Stimulated activated CD4-positive, alpha-beta T cell treated with anti-CD3 and anti-CD28 coated beads, Interleukin-4, amount 100 ng/mL, for 4 hours (primary cell): ENCODE measurements at regions not wholly inside any gene's neighbourhood (a gene's known extent, or its start where the extent isn't known, plus 50 kb on each side); places are given as distances from the start of the nearest gene placed in this dataset.

Source experiments
- DNase-seq, 2 experiments: peaks; one replicate each; pipeline ENCODE4 v3.0.0-alpha.2; 2020

- no peak for DNase-seq
These were observed 1074.1 kb upstream of the AUTS2 start for GRCh38 chr7:68524126-68524525.

- no peak for DNase-seq
These were observed 1069.1 kb upstream of the AUTS2 start for GRCh38 chr7:68529221-68529620.

DNA sequence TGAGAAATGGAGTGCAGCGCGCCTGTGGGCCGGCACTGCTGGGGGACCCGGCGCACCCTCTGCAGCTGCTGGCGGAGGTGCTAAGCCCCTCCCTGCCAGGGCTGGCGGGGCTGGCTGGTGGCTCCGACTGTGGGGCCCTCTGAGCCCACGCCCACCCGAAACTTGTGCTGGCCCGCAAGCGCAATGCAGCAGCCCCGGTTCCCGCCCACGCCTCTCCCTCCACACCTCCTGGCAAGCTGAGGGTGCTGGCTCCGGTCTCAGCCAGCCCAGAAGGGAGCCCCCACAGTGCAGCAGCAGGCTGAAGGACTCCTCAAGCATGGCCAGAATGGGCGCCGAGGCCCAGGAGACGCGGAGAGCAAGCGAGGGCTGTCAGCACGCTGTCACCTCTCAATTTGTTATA, 1063.0 kb upstream of the AUTS2 start:
- DNase-seq, result no peak

- DNase-seq, result no peak
These were observed 1061.1 kb upstream of the AUTS2 start for GRCh38 chr7:68537051-68537773.

- DNase-seq, result no peak
These were observed 1060.6 kb upstream of the AUTS2 start for GRCh38 chr7:68537774-68538071.

- DNase-seq, result no peak
These were observed 1055.4 kb upstream of the AUTS2 start for GRCh38 chr7:68542831-68543230.

- DNase-seq, result no peak
These were observed 1053.4 kb upstream of the AUTS2 start for GRCh38 chr7:68544851-68545250.

DNA sequence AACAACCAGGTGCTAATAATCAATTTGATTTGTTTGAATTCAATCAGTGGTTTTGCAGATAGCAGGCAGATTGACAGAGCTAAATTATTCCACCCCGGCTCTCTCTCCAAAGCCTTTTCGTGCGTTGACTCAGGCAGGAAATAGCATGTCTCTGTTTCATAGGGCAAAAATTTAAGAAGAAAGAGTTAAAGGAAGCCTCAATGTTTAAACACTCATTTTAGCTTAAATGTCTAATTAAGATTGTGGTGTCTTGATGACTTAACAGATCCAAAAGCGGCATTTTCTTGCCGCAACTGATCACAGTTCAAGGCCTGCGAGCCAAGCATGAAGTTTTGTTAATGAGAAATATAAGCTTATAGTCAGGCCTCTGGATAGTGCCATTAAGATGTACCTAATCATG, 1051.1 kb upstream of the AUTS2 start:
- DNase-seq, result no peak

DNA sequence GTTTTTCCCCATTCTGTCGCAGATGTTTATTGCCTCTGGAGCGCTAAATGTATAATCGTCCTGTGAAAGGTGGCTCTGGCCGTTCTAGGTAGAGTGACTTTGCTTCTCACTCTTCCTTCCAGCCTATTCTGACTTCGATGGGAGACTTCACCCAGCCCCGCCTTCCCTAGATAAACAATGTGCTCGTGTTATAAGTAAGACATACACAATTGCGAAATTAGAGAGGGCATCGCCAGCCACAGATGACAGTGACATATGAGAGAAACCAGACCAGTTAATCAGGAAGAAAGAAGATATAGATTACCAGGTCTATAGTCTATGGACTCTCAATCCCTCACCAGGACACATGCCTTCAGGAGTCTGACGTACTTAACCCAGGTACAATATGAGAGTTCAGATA, 1050.5 kb upstream of the AUTS2 start:
- no peak for DNase-seq

- no peak for DNase-seq
These were observed 1048.2 kb upstream of the AUTS2 start for GRCh38 chr7:68550027-68550426.

DNA sequence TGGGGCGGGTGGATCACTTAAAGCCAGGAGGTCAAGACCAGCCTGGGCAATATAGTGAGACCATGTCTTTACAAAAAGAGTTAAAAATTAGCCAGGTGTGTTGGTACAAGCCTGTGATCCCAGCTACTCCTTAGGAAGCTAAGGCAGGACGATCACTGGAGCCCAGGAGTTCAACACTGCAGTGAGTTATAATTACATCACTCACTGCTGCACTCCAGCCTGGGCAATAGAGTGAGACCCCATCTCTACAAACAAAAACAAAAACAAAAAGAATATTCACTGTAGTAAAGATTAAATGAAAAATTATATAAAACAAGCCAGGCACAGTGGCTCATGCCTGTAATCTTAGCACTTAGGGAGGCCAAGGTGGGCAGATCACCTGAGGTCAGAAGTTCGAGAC, 1047.6 kb upstream of the AUTS2 start:
- no peak for DNase-seq

- DNase-seq, result no peak
These were observed 1041.7 kb upstream of the AUTS2 start for GRCh38 chr7:68556537-68556936.

GRCh38 chr7:68559518-68559917, 1038.8 kb upstream of the AUTS2 start:
- DNase-seq, result no peak

DNA sequence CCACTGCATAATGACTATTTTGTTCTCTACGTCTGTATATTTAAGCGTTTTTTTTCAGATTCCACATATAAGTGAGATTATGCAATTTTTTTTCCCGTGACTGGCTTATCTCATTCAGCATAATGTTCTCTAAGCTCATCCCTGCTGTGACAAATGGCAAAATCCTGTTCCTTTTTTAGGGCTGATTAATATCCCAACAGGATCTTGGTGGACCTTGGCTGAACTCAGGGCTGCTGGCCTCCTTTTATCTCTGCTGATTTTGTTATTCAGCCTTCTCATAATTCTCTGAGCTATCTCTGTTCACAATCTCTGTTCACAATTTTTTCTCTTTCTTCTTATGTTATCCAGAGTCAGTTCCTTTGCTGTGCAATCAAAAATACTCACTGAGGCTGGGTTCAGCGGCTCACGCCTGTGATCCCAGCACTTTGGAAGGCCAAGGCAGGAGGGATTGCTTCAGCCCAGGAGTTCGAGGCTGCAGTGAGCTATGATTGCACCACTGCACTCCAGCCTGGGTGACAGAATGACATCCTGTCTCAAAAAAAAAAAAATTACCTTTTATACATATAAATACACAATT, 1035.9 kb upstream of the AUTS2 start:
- no peak for DNase-seq

DNA sequence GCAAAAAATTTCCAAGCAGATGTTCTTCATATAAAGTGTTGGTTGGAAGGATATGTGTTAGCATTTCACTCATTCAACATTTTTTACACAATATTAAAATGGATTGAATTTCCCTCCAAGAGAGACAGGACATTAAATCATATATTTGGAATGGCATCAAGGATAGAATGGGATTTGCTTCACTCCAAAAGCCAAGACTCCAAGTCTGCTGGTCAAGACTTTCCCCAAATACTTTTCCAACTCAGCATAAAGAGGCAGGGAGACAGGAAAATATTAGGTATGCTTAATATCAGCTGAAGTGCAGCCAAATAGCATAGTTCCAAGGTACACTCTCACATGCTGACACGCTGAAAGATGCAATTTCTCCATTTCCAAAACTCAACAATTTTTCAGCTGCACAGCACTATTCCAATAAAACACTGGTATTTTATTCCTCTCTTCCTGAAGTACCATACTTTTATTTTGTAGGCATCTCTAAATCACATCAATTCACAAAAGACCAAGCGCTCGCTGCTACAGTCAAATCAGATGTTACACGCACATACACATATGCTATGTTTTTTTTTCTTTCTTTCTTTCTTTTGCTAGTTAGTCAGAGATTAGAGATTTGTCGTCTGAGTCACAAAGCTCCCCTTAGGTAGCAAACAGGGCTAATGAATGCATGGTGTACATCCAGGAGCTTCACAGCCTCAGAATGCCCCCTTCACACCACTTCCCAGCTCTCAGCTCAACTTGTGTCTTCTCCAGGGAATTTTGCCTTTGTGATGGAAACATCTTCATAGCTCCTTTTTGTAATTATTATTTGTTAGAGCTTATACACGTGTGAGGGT, 1033.8 kb upstream of the AUTS2 start:
- no peak for DNase-seq

DNA sequence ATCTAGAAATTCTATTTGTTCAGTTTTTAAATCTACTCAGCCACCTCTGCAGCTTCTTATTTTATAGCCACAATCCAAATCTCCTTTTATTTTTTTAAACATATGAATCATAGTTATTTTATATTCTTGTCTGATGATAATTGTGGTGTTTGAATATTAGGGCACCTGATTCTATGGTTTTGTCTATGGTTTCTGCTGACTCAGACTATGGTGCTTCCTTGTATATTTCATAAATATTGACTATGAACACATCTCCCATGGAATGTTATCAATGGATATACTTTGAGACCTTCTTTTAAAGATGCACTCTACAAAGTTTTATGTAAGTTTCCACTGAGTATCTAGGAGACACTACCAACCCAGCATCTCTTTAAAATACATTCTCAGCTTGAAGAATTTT, 1027.0 kb upstream of the AUTS2 start:
- DNase-seq, result no peak

GRCh38 chr7:68573271-68574005, 1024.8 kb upstream of the AUTS2 start:
- DNase-seq, result no peak

- DNase-seq, result no peak
These were observed 1021.9 kb upstream of the AUTS2 start for GRCh38 chr7:68576366-68576765.

GRCh38 chr7:68581417-68581816, 1016.9 kb upstream of the AUTS2 start:
- no peak for DNase-seq

DNA sequence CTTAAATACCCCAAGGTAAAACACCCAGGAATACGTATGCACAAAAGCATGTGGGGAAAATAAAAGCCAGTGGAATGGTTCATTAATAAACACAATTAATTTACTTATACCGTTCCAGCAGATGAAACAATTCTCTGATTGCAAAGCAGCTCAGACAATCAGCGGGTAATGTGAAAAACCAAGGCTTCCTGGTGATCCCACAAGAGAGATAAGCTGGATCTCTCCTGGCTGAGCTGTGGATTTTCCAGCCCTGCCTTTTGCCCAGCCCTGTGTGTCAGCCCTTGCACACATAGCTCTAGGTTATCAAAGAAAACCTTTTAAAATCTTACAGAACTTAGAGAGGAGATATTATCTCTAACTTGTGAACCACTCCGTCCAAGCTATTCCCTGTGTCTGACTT, 1010.7 kb upstream of the AUTS2 start:
- DNase-seq, result no peak

DNA sequence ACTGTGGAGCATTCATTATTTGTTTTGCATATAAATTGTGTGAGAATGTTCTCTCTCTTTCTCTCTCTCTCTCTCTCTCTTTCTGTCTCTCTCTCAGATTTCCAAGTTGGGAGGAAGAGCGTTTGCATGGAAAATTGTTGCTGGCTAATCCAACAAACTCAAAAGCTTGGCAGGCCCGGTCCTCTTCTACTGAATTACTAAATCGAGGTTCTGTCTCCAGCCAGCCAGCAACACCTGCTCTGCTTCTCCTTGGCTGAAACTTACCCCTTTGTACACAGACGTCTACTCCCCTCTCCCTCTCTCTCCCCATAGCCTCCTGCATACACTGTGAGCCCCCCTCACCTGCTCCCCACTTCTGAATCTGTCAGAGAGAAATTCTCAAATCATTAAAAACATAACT, 996.4 kb upstream of the AUTS2 start:
- no peak for DNase-seq

GRCh38 chr7:68604541-68604940, 993.7 kb upstream of the AUTS2 start:
- no peak for DNase-seq

- no peak for DNase-seq
These were observed 987.6 kb upstream of the AUTS2 start for GRCh38 chr7:68610701-68611100.

GRCh38 chr7:68613405-68613804, 984.9 kb upstream of the AUTS2 start:
- DNase-seq, result no peak
